Omental fat pad (tissue), 3 donors: ENCODE measurements at regions not wholly inside any gene's neighbourhood (a gene's known extent, or its start where the extent isn't known, plus 50 kb on each side); places are given as distances from the start of the nearest gene placed in this dataset.

Source experiments
- ATAC-seq: fragments of 150-250 bp; one replicate; pipeline ENCODE4 v1.9.1; 2016; ENCODE audit warnings: mild to moderate bottlenecking, moderate library complexity; ENCODE audit not compliant: low FRiP score
- DNase-seq: peaks from one replicate; pipeline ENCODE4 v3.0.0-alpha.2; 2019; ENCODE audit warnings: low spot score
- CTCF ChIP-seq, 3 donors: fragments of 450-650 bp; IDR thresholded peaks; one replicate each; pipeline ENCODE4 v1.5.1; 2016 to 2017; ENCODE audit warnings: antibody characterized with exemption in 3 of 3, mild to moderate bottlenecking in 3 of 3, moderate library complexity in 2 of 3

GRCh38 chr11:81432333-81432732 lies 1301.3 kb downstream of the FAM181B start:
- DNase-seq (no peak), ATAC-seq (no peak)
- TF ChIP-seq CTCF (IDR thresholded peaks at IDR 0.05): no peak

- ATAC-seq (no peak), DNase-seq (no peak)
- no peak for TF ChIP-seq CTCF (IDR thresholded peaks at IDR 0.05)
Observed at GRCh38 chr11:81424822-81425221, 1308.8 kb downstream of the FAM181B start.

- ATAC-seq (no peak), DNase-seq (no peak)
- TF ChIP-seq CTCF (IDR thresholded peaks at IDR 0.05): no peak
Observed at GRCh38 chr11:81422402-81422801, 1311.3 kb downstream of the FAM181B start.

GRCh38 chr11:81421251-81421860 lies 1312.3 kb downstream of the FAM181B start:
- DNase-seq (no peak), ATAC-seq (no peak)
- TF ChIP-seq CTCF (IDR thresholded peaks at IDR 0.05): no peak

GRCh38 chr11:81420668-81421250 lies 1312.9 kb downstream of the FAM181B start:
- no peak for TF ChIP-seq CTCF (IDR thresholded peaks at IDR 0.05)
- ATAC-seq: no peak
- no peak for DNase-seq

- ATAC-seq: no peak
- no peak for DNase-seq
- TF ChIP-seq CTCF (IDR thresholded peaks at IDR 0.05): no peak
Observed at GRCh38 chr11:81397316-81397715, 1336.3 kb downstream of the FAM181B start.

GRCh38 chr11:81394311-81394710 lies 1339.4 kb downstream of the FAM181B start:
- ATAC-seq: no peak
- TF ChIP-seq CTCF (IDR thresholded peaks at IDR 0.05): no peak
- DNase-seq: no peak
